GM23338 (cell line): ENCODE measurements at regions not wholly inside any gene's neighbourhood (a gene's known extent, or its start where the extent isn't known, plus 50 kb on each side); places are given as distances from the start of the nearest gene placed in this dataset.

Experiments used
- ATAC-seq: fragments of 200-7000 bp; cut with Tn5 transposase; 3 replicates; pipeline ENCODE4 v1.9.1; 2020
- DNase-seq: peaks from one replicate; pipeline ENCODE4 v3.0.0-alpha.2; 2015; ENCODE audit warnings: low spot score
- H2AFZ ChIP-seq: fragments of 200-600 bp; sonication (generic); 2 replicates; pipeline ENCODE4 v1.8.0; 2016; ENCODE audit warnings: antibody characterized with exemption, mild to moderate bottlenecking, moderate library complexity
- H3F3A ChIP-seq: fragments of 200-600 bp; sonication (generic); replicated peaks from 2 replicates; pipeline ENCODE4 v1.8.0; 2017; ENCODE audit warnings: antibody characterized with exemption, mixed run types, low read depth
- H3K27ac ChIP-seq: fragments of 200-600 bp; sonication (generic); 2 replicates; pipeline ENCODE4 v1.6.1; 2016; ENCODE audit warnings: low read depth
- H3K27me3 ChIP-seq: fragments of 200-600 bp; sonication (generic); 2 replicates; pipeline ENCODE4 v1.8.0; 2016; ENCODE audit warnings: mild to moderate bottlenecking, mixed run types, moderate library complexity; ENCODE audit not compliant: insufficient read depth
- H3K36me3 ChIP-seq: fragments of 200-600 bp; sonication (generic); 2 replicates; pipeline ENCODE4 v1.8.0; 2016; ENCODE audit warnings: mild to moderate bottlenecking; ENCODE audit not compliant: insufficient read depth
- H3K4me1 ChIP-seq: fragments of 200-600 bp; sonication (generic); 2 replicates; pipeline ENCODE4 v1.8.0; 2016; ENCODE audit warnings: mild to moderate bottlenecking, moderate library complexity; ENCODE audit not compliant: insufficient read depth
- H3K4me2 ChIP-seq: fragments of 200-600 bp; sonication (generic); 2 replicates; pipeline ENCODE4 v1.7.1; 2017; ENCODE audit warnings: mixed run types
- H3K4me3 ChIP-seq: fragments of 200-600 bp; sonication (generic); 2 replicates; pipeline ENCODE4 v1.6.1; 2016; ENCODE audit warnings: mixed run types
- H3K79me2 ChIP-seq: fragments of 200-600 bp; sonication (generic); replicated peaks from 2 replicates; pipeline ENCODE4 v1.8.0; 2017; ENCODE audit warnings: mild to moderate bottlenecking; ENCODE audit not compliant: insufficient read depth
- H3K9me2 ChIP-seq: fragments of 200-600 bp; sonication (generic); 2 replicates; pipeline ENCODE4 v1.8.0; 2017; ENCODE audit not compliant: insufficient read depth
- H4K20me1 ChIP-seq: fragments of 200-600 bp; sonication (generic); replicated peaks from 2 replicates; pipeline ENCODE4 v1.8.0; 2017; ENCODE audit warnings: mild to moderate bottlenecking; ENCODE audit not compliant: insufficient read depth
- H3K27ac Mint-ChIP-seq: 2 replicates; pipeline ENCODE4 v1.8.0; 2020; ENCODE audit warnings: inconsistent platforms, mild to moderate bottlenecking, moderate library complexity, mixed read lengths
- H3K27me3 Mint-ChIP-seq: 3 replicates; pipeline ENCODE4 v1.8.0; 2022; ENCODE audit warnings: low read depth, mild to moderate bottlenecking, moderate library complexity, mixed read lengths, inconsistent platforms; ENCODE audit not compliant: insufficient read depth, poor library complexity
- H3K36me3 Mint-ChIP-seq: 3 replicates; pipeline ENCODE4 v1.8.0; 2021; ENCODE audit warnings: low read depth, mild to moderate bottlenecking, inconsistent platforms, moderate library complexity, mixed read lengths
- H3K4me1 Mint-ChIP-seq: 3 replicates; pipeline ENCODE4 v1.8.0; 2020; ENCODE audit warnings: mild to moderate bottlenecking, inconsistent platforms, mixed read lengths
- H3K4me3 Mint-ChIP-seq: 3 replicates; pipeline ENCODE4 v1.8.0; 2021; ENCODE audit warnings: moderate library complexity, mild to moderate bottlenecking, inconsistent platforms, mixed read lengths
- H3K9me3 Mint-ChIP-seq: 3 replicates; pipeline ENCODE4 v1.8.0; 2020; ENCODE audit warnings: moderate library complexity, mild to moderate bottlenecking, inconsistent platforms, mixed read lengths
- CREB1 ChIP-seq: fragments of 250-450 bp; sonication (Bioruptor Pico); IDR thresholded peaks from 2 replicates; pipeline ENCODE4 v1.5.0; 2020; ENCODE audit warnings: low read depth, mild to moderate bottlenecking, moderate library complexity
- EZH2phosphoT487 ChIP-seq: fragments of 200-600 bp; sonication (generic); IDR thresholded peaks from one replicate; pipeline ENCODE4 v1.8.1; 2018; ENCODE audit warnings: antibody characterized with exemption; ENCODE audit not compliant: unreplicated experiment
- JUNB ChIP-seq: IDR thresholded peaks from one replicate; pipeline ENCODE4 v1.6.1; 2016; ENCODE audit warnings: antibody characterized with exemption; ENCODE audit not compliant: unreplicated experiment
- NANOG ChIP-seq: IDR thresholded peaks from 2 replicates; pipeline ENCODE4 v1.6.1; 2016; ENCODE audit warnings: antibody characterized with exemption, borderline replicate concordance
- POLR2AphosphoS5 ChIP-seq: IDR thresholded peaks from 2 replicates; pipeline ENCODE4 v1.6.1; 2016; ENCODE audit warnings: antibody characterized with exemption, low read depth
- STAT1 ChIP-seq: IDR thresholded peaks from one replicate; pipeline ENCODE4 v1.6.1; 2016; ENCODE audit warnings: antibody characterized with exemption; ENCODE audit not compliant: unreplicated experiment
- ZNF114 ChIP-seq: fragments of 250-450 bp; sonication (Bioruptor Pico); IDR thresholded peaks from 2 replicates; pipeline ENCODE4 v1.5.0; 2020; ENCODE audit warnings: mild to moderate bottlenecking, moderate library complexity
- ZNF331 ChIP-seq: fragments of 250-450 bp; sonication (Bioruptor Pico); IDR thresholded peaks from 2 replicates; pipeline ENCODE4 v1.5.0; 2020; ENCODE audit warnings: low read depth, mild to moderate bottlenecking, moderate library complexity
- TF ChIP-seq, protein P1 (sequence below): IDR thresholded peaks from 2 replicates; pipeline ENCODE4 v1.6.1; 2016; ENCODE audit warnings: antibody characterized with exemption
- TF ChIP-seq, protein P2 (sequence below): fragments of 250-450 bp; sonication (Bioruptor Pico); IDR thresholded peaks from 2 replicates; pipeline ENCODE4 v1.5.0; 2020; ENCODE audit warnings: mild to moderate bottlenecking, moderate library complexity
- TF ChIP-seq, protein P3 (sequence below): IDR thresholded peaks from one replicate; pipeline ENCODE4 v1.6.1; 2018; ENCODE audit warnings: antibody characterized with exemption; ENCODE audit not compliant: unreplicated experiment
- TF ChIP-seq, protein P4 (sequence below), 2 experiments: fragments of 200-600 bp in 1 of 2; sonication (generic) in 1 of 2; conservative IDR thresholded peaks; 2 replicates each; pipeline versions ENCODE4 v1.5.1 to v1.6.1; 2016 to 2017; ENCODE audit warnings: antibody characterized with exemption in 2 of 2, low read depth in 2 of 2, mild to moderate bottlenecking in 2 of 2, moderate library complexity in 1 of 2

DNA sequence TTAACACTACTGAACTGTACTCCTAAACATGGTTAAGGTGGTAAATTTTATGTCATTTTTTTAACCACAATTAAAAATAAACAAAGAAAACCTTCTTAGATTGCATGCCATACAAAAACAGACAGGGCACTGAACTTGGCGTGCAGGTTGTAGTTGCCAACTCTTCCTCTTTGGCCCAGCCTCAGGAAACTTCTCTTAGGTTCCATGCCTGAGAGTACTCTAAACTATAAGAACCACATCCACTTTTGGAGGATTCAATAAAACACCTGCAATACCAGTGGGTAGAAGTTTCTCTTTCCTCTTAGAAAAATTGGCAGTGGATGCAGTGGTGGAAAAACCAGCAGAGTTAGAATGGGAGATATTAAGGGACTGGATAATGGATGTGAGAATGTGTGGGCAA lies 103.4 kb downstream of the LUZP4 start:
- Histone ChIP-seq H2AFZ (no peak overlapping the region), H3K4me1 (no peaks in the 10 kb centered on the region), H3F3A (no peaks in the 10 kb centered on the region), H3K9me2 (no peaks in the 10 kb centered on the region; the same call in 1 of the 2 replicates), H3K4me2 (no peak overlapping the region), H3K4me3 (no peak overlapping the region), H4K20me1 (no peaks in the 10 kb centered on the region), H3K36me3 (no peaks in the 10 kb centered on the region), H3K27ac (no peak overlapping the region), H3K79me2 (no peaks in the 10 kb centered on the region), H3K27me3 (no peaks in the 10 kb centered on the region)
- H3K4me3 Mint-ChIP-seq, result no peak overlapping the region
- ATAC-seq, result no peak
- peaks cover 1% of the 10 kb centered on the region for H3K27me3 Mint-ChIP-seq
- no peak for DNase-seq
- TF ChIP-seq, protein P1, sequence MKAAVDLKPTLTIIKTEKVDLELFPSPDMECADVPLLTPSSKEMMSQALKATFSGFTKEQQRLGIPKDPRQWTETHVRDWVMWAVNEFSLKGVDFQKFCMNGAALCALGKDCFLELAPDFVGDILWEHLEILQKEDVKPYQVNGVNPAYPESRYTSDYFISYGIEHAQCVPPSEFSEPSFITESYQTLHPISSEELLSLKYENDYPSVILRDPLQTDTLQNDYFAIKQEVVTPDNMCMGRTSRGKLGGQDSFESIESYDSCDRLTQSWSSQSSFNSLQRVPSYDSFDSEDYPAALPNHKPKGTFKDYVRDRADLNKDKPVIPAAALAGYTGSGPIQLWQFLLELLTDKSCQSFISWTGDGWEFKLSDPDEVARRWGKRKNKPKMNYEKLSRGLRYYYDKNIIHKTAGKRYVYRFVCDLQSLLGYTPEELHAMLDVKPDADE, result no peak
- TF ChIP-seq, protein P2, sequence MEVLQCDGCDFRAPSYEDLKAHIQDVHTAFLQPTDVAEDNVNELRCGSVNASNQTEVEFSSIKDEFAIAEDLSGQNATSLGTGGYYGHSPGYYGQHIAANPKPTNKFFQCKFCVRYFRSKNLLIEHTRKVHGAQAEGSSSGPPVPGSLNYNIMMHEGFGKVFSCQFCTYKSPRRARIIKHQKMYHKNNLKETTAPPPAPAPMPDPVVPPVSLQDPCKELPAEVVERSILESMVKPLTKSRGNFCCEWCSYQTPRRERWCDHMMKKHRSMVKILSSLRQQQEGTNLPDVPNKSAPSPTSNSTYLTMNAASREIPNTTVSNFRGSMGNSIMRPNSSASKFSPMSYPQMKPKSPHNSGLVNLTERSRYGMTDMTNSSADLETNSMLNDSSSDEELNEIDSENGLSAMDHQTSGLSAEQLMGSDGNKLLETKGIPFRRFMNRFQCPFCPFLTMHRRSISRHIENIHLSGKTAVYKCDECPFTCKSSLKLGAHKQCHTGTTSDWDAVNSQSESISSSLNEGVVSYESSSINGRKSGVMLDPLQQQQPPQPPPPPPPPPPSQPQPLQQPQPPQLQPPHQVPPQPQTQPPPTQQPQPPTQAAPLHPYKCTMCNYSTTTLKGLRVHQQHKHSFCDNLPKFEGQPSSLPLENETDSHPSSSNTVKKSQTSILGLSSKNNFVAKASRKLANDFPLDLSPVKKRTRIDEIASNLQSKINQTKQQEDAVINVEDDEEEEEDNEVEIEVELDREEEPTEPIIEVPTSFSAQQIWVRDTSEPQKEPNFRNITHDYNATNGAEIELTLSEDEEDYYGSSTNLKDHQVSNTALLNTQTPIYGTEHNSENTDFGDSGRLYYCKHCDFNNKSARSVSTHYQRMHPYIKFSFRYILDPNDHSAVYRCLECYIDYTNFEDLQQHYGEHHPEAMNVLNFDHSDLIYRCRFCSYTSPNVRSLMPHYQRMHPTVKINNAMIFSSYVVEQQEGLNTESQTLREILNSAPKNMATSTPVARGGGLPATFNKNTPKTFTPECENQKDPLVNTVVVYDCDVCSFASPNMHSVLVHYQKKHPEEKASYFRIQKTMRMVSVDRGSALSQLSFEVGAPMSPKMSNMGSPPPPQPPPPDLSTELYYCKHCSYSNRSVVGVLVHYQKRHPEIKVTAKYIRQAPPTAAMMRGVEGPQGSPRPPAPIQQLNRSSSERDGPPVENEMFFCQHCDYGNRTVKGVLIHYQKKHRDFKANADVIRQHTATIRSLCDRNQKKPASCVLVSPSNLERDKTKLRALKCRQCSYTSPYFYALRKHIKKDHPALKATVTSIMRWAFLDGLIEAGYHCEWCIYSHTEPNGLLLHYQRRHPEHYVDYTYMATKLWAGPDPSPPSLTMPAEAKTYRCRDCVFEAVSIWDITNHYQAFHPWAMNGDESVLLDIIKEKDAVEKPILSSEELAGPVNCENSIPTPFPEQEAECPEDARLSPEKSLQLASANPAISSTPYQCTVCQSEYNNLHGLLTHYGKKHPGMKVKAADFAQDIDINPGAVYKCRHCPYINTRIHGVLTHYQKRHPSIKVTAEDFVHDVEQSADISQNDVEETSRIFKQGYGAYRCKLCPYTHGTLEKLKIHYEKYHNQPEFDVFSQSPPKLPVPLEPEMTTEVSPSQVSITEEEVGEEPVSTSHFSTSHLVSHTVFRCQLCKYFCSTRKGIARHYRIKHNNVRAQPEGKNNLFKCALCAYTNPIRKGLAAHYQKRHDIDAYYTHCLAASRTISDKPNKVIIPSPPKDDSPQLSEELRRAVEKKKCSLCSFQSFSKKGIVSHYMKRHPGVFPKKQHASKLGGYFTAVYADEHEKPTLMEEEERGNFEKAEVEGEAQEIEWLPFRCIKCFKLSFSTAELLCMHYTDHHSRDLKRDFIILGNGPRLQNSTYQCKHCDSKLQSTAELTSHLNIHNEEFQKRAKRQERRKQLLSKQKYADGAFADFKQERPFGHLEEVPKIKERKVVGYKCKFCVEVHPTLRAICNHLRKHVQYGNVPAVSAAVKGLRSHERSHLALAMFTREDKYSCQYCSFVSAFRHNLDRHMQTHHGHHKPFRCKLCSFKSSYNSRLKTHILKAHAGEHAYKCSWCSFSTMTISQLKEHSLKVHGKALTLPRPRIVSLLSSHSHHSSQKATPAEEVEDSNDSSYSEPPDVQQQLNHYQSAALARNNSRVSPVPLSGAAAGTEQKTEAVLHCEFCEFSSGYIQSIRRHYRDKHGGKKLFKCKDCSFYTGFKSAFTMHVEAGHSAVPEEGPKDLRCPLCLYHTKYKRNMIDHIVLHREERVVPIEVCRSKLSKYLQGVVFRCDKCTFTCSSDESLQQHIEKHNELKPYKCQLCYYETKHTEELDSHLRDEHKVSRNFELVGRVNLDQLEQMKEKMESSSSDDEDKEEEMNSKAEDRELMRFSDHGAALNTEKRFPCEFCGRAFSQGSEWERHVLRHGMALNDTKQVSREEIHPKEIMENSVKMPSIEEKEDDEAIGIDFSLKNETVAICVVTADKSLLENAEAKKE (CRISPR knock-in tag), result no peak
- TF ChIP-seq ZNF331 (CRISPR knock-in tag), result no peak
- no peak for TF ChIP-seq EZH2phosphoT487
- TF ChIP-seq CREB1 (CRISPR knock-in tag), result no peak
- no peak for TF ChIP-seq POLR2AphosphoS5
- TF ChIP-seq, protein P3, sequence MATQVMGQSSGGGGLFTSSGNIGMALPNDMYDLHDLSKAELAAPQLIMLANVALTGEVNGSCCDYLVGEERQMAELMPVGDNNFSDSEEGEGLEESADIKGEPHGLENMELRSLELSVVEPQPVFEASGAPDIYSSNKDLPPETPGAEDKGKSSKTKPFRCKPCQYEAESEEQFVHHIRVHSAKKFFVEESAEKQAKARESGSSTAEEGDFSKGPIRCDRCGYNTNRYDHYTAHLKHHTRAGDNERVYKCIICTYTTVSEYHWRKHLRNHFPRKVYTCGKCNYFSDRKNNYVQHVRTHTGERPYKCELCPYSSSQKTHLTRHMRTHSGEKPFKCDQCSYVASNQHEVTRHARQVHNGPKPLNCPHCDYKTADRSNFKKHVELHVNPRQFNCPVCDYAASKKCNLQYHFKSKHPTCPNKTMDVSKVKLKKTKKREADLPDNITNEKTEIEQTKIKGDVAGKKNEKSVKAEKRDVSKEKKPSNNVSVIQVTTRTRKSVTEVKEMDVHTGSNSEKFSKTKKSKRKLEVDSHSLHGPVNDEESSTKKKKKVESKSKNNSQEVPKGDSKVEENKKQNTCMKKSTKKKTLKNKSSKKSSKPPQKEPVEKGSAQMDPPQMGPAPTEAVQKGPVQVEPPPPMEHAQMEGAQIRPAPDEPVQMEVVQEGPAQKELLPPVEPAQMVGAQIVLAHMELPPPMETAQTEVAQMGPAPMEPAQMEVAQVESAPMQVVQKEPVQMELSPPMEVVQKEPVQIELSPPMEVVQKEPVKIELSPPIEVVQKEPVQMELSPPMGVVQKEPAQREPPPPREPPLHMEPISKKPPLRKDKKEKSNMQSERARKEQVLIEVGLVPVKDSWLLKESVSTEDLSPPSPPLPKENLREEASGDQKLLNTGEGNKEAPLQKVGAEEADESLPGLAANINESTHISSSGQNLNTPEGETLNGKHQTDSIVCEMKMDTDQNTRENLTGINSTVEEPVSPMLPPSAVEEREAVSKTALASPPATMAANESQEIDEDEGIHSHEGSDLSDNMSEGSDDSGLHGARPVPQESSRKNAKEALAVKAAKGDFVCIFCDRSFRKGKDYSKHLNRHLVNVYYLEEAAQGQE, result no peak
- TF ChIP-seq, protein P4, sequence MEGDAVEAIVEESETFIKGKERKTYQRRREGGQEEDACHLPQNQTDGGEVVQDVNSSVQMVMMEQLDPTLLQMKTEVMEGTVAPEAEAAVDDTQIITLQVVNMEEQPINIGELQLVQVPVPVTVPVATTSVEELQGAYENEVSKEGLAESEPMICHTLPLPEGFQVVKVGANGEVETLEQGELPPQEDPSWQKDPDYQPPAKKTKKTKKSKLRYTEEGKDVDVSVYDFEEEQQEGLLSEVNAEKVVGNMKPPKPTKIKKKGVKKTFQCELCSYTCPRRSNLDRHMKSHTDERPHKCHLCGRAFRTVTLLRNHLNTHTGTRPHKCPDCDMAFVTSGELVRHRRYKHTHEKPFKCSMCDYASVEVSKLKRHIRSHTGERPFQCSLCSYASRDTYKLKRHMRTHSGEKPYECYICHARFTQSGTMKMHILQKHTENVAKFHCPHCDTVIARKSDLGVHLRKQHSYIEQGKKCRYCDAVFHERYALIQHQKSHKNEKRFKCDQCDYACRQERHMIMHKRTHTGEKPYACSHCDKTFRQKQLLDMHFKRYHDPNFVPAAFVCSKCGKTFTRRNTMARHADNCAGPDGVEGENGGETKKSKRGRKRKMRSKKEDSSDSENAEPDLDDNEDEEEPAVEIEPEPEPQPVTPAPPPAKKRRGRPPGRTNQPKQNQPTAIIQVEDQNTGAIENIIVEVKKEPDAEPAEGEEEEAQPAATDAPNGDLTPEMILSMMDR (conservative IDR thresholded peaks at IDR 0.05; ENCODE audit: low read depth in 2 of 2), result no peak
- TF ChIP-seq JUNB, result no peak
- no peak for TF ChIP-seq NANOG
- no peak for TF ChIP-seq STAT1
- TF ChIP-seq ZNF114 (CRISPR knock-in tag), result no peak
- H3K27ac Mint-ChIP-seq, result no peak overlapping the region
- no peaks in the 10 kb centered on the region; the same call in 2 of the 3 replicates for H3K9me3 Mint-ChIP-seq
- no peaks in the 10 kb centered on the region for H3K36me3 Mint-ChIP-seq
- 0 out of 3 replicates have a peak, but pooled peaks cover 1% of the 10 kb centered on the region for H3K4me1 Mint-ChIP-seq
